ENCODE measurements at regions not wholly inside any gene's neighbourhood (a gene's known extent, or its start where the extent isn't known, plus 50 kb on each side); places are given as distances from the start of the nearest gene placed in this dataset.

GRCh38 chr3:177537612-177538011, 340.3 kb upstream of the TBL1XR1 start:
- Histone ChIP-seq H4K5ac (ENCODE audit: insufficient read length, low read depth, low read length) (no peak overlapping the region), H2BK5ac (ENCODE audit: low read depth, low read length) (no peak overlapping the region), H2BK15ac (ENCODE audit: low read length) (no peak overlapping the region), H3K27ac (ENCODE audit: low read depth, low read length) (no peak overlapping the region), H3K4me3 (ENCODE audit: extremely low read depth in 1 of 4, insufficient read depth in 2 of 4, low read depth in 3 of 4, low read length in 4 of 4) (no peak overlapping the region), H3K4me2 (ENCODE audit: insufficient read depth in 1 of 2, low read depth in 2 of 2, low read length in 2 of 2) (no peak overlapping the region; a peak in 1 of 4 replicates), H2BK120ac (replicated peaks; ENCODE audit: low read depth, low read length) (no peak overlapping the region), H2AFZ (ENCODE audit: low read length) (no peak overlapping the region), H2AK5ac (ENCODE audit: low read depth, low read length) (no peak overlapping the region), H3K23me2 (ENCODE audit: low read depth, low read length) (no peaks in the 10 kb centered on the region), H2BK20ac (ENCODE audit: low read length) (no peak overlapping the region), H3K18ac (ENCODE audit: extremely low read depth, low read length) (no peak overlapping the region), H3K9ac (replicated peaks in 1 of 4; ENCODE audit: extremely low read depth in 1 of 4, low read depth in 3 of 4, low read length in 3 of 4) (no peak overlapping the region), H2BK12ac (ENCODE audit: low read depth, low read length) (no peak overlapping the region), H3K79me1 (ENCODE audit: low read depth, low read length) (no peaks in the 10 kb centered on the region), H4K20me1 (replicated peaks in 1 of 2; ENCODE audit: control insufficient read depth in 1 of 2, insufficient read depth in 2 of 2, low read length in 2 of 2) (no peaks in the 10 kb centered on the region), H3K79me2 (ENCODE audit: control insufficient read depth in 1 of 2, insufficient read depth in 2 of 2, low read length in 2 of 2) (no peaks in the 10 kb centered on the region), H3K56ac (replicated peaks; ENCODE audit: insufficient read length, low read depth, low read length) (no peak overlapping the region), H3K4me1 (replicated peaks in 1 of 4; ENCODE audit: control insufficient read depth in 3 of 4, insufficient read depth in 4 of 4, low read length in 3 of 4) (peaks cover 0 to 7% (median 3%) of the 10 kb centered on the region in 4 experiments; a peak in 4 of 7 replicates), H4K91ac (replicated peaks; ENCODE audit: insufficient read length, low read length) (no peak overlapping the region), H3K14ac (ENCODE audit: insufficient read length) (no peak overlapping the region), H3K27me3 (replicated peaks in 1 of 4; ENCODE audit: control insufficient read depth in 3 of 4, extremely low read depth in 1 of 4, insufficient read depth in 3 of 4, low read length in 3 of 4) (no peaks in the 10 kb centered on the region), H3K4ac (replicated peaks; ENCODE audit: insufficient read length, low read depth, low read length) (no peak overlapping the region), H4K8ac (ENCODE audit: extremely low read depth, insufficient read depth, low read length) (no peak overlapping the region), H3K36me3 (ENCODE audit: control insufficient read depth in 2 of 4, insufficient read depth in 4 of 4, low read length in 3 of 4) (no peaks in the 10 kb centered on the region; a peak in 1 of 8 replicates), H3K9me3 (ENCODE audit: insufficient read depth in 2 of 2, low read depth in 1 of 2, low read length in 1 of 2) (no peaks in the 10 kb centered on the region), H3K23ac (ENCODE audit: insufficient read length) (no peak overlapping the region)
- FAIRE-seq, result no peak
- WGBS, 2 experiments (ENCODE audit: extremely low coverage in 1 of 2, insufficient coverage in 1 of 2, insufficient read length in 1 of 2, insufficient replicate concordance in 2 of 2, low coverage in 1 of 2, low lambda C conversion rate in 2 of 2, missing lambda C conversion rate in 1 of 2), result 94% methylated on average over 1 of the region's 1 CpG; no CpG with 5 or more reads in 1 of the 2 experiments
- ChIA-PET CTCF (ENCODE audit: partially characterized antibody) (interaction anchor here (1.1 to 2.2 kb wide), 2 partner anchors 14 to 16 kb away, joined by 3 to 5 read pairs; no protein-coding TSS in a partner anchor), POLR2A (ENCODE audit: partially characterized antibody) (no interaction called here)
- DNase-seq (ENCODE audit: low read depth in 1 of 2, low spot score in 2 of 2), result no peak
- TF ChIP-seq CREB1 (IDR thresholded peaks at IDR 0.05) (no peak), KDM1A (IDR thresholded peaks at IDR 0.05; ENCODE audit: borderline replicate concordance, low read length) (no peak), TCF12 (IDR thresholded peaks at IDR 0.05; ENCODE audit: low read depth, low read length) (no peak), TEAD4 (IDR thresholded peaks at IDR 0.05; ENCODE audit: low read depth, low read length) (no peak), USF2 (IDR thresholded peaks at IDR 0.05; ENCODE audit: low read length) (no peak), SP4 (IDR thresholded peaks at IDR 0.05; ENCODE audit: low read length) (no peak), BACH1 (IDR thresholded peaks at IDR 0.05; ENCODE audit: low read length) (no peak), POU5F1 (IDR thresholded peaks at IDR 0.05; ENCODE audit: low read depth, low read length) (no peak), NANOG (IDR thresholded peaks at IDR 0.05; ENCODE audit: insufficient read depth, low read depth, low read length, poor library complexity, severe bottlenecking) (no peak), POLR2AphosphoS5 (IDR thresholded peaks at IDR 0.05; ENCODE audit: low read depth, low read length) (no peak), NRF1 (IDR thresholded peaks at IDR 0.05; ENCODE audit: low read depth, low read length) (no peak)
